ENCODE measurements at regions not wholly inside any gene's neighbourhood (a gene's known extent, or its start where the extent isn't known, plus 50 kb on each side); places are given as distances from the start of the nearest gene placed in this dataset.
"Not testable (repeated sequence)": the region's sequence is repeated elsewhere in the genome, so short reads cannot be mapped to it uniquely, and the experiment has no call there.

GRCh38 chr1:121097127-121097866 is 86.8 kb downstream of the FAM72B start:
- H3K4me1 ChIP-seq (ENCODE audit: insufficient read depth, low read length); POLR2A ChIA-PET; H4K20me1 ChIP-seq (ENCODE audit: insufficient read depth, low read length); H2AFZ ChIP-seq (ENCODE audit: low read length); BruUV-seq (replicated peaks); H3K79me2 ChIP-seq (ENCODE audit: insufficient read depth, low read length); H3K4me2 ChIP-seq (ENCODE audit: low read depth, low read length); intact Hi-C loops (cut with micrococcal nuclease; ENCODE audit: unreplicated experiment); CTCF ChIA-PET (ENCODE audit: low intra/inter-chr PET ratio, low total read pairs); H3K27ac ChIP-seq (ENCODE audit: extremely low read length, insufficient read depth, low read length); H3K27me3 ChIP-seq (ENCODE audit: control insufficient read depth in 1 of 2, insufficient read depth in 2 of 2, low read length in 2 of 2); H3K9ac ChIP-seq (ENCODE audit: insufficient read depth, low read depth, low read length); H3K9me3 ChIP-seq (ENCODE audit: low read length); H3K36me3 ChIP-seq (replicated peaks in 1 of 2; ENCODE audit: control insufficient read depth in 1 of 2, insufficient read depth in 2 of 2, low read length in 2 of 2); in situ Hi-C loops (cut with HindIII; ENCODE audit: extremely low pct_ligation_motif_present, low pct_unique_long_range_greater_than_20kb); FAIRE-seq: not testable (repeated sequence)
- DNase-seq (ENCODE audit: low spot score) (peak; percentile 10), ATAC-seq (peak; percentile 96)
- 0% methylated on average over 6 of the region's 69 CpGs for WGBS (ENCODE audit: low lambda C conversion rate)
- peak overlapping the region in 1 of 3 experiments; percentile 33; a peak in 3 of 6 replicates for H3K4me3 ChIP-seq (replicated peaks in 1 of 3; ENCODE audit: insufficient read depth in 1 of 3, low read depth in 2 of 3, low read length in 3 of 3)
- TF ChIP-seq, protein P1, sequence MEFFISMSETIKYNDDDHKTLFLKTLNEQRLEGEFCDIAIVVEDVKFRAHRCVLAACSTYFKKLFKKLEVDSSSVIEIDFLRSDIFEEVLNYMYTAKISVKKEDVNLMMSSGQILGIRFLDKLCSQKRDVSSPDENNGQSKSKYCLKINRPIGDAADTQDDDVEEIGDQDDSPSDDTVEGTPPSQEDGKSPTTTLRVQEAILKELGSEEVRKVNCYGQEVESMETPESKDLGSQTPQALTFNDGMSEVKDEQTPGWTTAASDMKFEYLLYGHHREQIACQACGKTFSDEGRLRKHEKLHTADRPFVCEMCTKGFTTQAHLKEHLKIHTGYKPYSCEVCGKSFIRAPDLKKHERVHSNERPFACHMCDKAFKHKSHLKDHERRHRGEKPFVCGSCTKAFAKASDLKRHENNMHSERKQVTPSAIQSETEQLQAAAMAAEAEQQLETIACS (CRISPR knock-in tag; IDR thresholded peaks at IDR 0.05): peak; percentile 74
- peak; percentile 29; the same call in 1 of the 2 replicates for TF ChIP-seq HDAC1 (CRISPR knock-in tag; IDR thresholded peaks at IDR 0.05)
- peak; percentile 70 for TF ChIP-seq ZFX (CRISPR knock-in tag; IDR thresholded peaks at IDR 0.05; ENCODE audit: low read depth)
- TF ChIP-seq, protein P2, sequence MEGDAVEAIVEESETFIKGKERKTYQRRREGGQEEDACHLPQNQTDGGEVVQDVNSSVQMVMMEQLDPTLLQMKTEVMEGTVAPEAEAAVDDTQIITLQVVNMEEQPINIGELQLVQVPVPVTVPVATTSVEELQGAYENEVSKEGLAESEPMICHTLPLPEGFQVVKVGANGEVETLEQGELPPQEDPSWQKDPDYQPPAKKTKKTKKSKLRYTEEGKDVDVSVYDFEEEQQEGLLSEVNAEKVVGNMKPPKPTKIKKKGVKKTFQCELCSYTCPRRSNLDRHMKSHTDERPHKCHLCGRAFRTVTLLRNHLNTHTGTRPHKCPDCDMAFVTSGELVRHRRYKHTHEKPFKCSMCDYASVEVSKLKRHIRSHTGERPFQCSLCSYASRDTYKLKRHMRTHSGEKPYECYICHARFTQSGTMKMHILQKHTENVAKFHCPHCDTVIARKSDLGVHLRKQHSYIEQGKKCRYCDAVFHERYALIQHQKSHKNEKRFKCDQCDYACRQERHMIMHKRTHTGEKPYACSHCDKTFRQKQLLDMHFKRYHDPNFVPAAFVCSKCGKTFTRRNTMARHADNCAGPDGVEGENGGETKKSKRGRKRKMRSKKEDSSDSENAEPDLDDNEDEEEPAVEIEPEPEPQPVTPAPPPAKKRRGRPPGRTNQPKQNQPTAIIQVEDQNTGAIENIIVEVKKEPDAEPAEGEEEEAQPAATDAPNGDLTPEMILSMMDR (CRISPR knock-in tag; IDR thresholded peaks at IDR 0.05): peak; percentile 79
- peak; percentile 50 for TF ChIP-seq STAG1 (CRISPR knock-in tag; IDR thresholded peaks at IDR 0.05)
- peak; percentile 47; the same call in 1 of the 2 replicates for TF ChIP-seq RAD21 (CRISPR knock-in tag; IDR thresholded peaks at IDR 0.05)
- peak; percentile 50 for TF ChIP-seq ZFY (CRISPR knock-in tag; IDR thresholded peaks at IDR 0.05)
- peak; percentile 57; the same call in 1 of the 2 replicates for TF ChIP-seq GABPB1 (CRISPR knock-in tag; IDR thresholded peaks at IDR 0.05)
- TF ChIP-seq, protein P3, sequence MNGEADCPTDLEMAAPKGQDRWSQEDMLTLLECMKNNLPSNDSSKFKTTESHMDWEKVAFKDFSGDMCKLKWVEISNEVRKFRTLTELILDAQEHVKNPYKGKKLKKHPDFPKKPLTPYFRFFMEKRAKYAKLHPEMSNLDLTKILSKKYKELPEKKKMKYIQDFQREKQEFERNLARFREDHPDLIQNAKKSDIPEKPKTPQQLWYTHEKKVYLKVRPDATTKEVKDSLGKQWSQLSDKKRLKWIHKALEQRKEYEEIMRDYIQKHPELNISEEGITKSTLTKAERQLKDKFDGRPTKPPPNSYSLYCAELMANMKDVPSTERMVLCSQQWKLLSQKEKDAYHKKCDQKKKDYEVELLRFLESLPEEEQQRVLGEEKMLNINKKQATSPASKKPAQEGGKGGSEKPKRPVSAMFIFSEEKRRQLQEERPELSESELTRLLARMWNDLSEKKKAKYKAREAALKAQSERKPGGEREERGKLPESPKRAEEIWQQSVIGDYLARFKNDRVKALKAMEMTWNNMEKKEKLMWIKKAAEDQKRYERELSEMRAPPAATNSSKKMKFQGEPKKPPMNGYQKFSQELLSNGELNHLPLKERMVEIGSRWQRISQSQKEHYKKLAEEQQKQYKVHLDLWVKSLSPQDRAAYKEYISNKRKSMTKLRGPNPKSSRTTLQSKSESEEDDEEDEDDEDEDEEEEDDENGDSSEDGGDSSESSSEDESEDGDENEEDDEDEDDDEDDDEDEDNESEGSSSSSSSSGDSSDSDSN (CRISPR knock-in tag; IDR thresholded peaks at IDR 0.05): peak; percentile 64; the same call in 1 of the 2 replicates
- TF ChIP-seq, protein P4, sequence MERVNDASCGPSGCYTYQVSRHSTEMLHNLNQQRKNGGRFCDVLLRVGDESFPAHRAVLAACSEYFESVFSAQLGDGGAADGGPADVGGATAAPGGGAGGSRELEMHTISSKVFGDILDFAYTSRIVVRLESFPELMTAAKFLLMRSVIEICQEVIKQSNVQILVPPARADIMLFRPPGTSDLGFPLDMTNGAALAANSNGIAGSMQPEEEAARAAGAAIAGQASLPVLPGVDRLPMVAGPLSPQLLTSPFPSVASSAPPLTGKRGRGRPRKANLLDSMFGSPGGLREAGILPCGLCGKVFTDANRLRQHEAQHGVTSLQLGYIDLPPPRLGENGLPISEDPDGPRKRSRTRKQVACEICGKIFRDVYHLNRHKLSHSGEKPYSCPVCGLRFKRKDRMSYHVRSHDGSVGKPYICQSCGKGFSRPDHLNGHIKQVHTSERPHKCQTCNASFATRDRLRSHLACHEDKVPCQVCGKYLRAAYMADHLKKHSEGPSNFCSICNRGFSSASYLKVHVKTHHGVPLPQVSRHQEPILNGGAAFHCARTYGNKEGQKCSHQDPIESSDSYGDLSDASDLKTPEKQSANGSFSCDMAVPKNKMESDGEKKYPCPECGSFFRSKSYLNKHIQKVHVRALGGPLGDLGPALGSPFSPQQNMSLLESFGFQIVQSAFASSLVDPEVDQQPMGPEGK (CRISPR knock-in tag; IDR thresholded peaks at IDR 0.05): 0 out of 2 replicates have a peak, but pooled peaks have one; percentile 9
- peak; percentile 76 for TF ChIP-seq ZNF777 (CRISPR knock-in tag; IDR thresholded peaks at IDR 0.05)
- TF ChIP-seq, protein P5, sequence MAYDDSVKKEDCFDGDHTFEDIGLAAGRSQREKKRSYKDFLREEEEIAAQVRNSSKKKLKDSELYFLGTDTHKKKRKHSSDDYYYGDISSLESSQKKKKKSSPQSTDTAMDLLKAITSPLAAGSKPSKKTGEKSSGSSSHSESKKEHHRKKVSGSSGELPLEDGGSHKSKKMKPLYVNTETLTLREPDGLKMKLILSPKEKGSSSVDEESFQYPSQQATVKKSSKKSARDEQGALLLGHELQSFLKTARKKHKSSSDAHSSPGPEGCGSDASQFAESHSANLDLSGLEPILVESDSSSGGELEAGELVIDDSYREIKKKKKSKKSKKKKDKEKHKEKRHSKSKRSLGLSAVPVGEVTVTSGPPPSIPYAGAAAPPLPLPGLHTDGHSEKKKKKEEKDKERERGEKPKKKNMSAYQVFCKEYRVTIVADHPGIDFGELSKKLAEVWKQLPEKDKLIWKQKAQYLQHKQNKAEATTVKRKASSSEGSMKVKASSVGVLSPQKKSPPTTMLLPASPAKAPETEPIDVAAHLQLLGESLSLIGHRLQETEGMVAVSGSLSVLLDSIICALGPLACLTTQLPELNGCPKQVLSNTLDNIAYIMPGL (CRISPR knock-in tag; IDR thresholded peaks at IDR 0.05; ENCODE audit: borderline replicate concordance in 1 of 2, low read depth in 1 of 2): peak; percentile 72 to 83; a peak in 3 of 4 replicates

Measured in HepG2 (cell line).